ENCODE measurements at regions not wholly inside any gene's neighbourhood (a gene's known extent, or its start where the extent isn't known, plus 50 kb on each side); places are given as distances from the start of the nearest gene placed in this dataset.

- POLR2A ChIA-PET, result no interaction called here
- H3K36me3 ChIP-seq (ENCODE audit: control insufficient read depth in 2 of 2, insufficient read depth in 1 of 2, low read length in 2 of 2), result no peaks in the 10 kb centered on the region
- H3K4me1 ChIP-seq (ENCODE audit: control insufficient read depth, insufficient read depth, low read length), result no peaks in the 10 kb centered on the region
- H3K4me3 ChIP-seq (ENCODE audit: low read depth, low read length), result no peak overlapping the region
- H3K9me3 ChIP-seq (ENCODE audit: control insufficient read depth, insufficient read depth, low read depth, low read length), result no peaks in the 10 kb centered on the region
- H3K27ac ChIP-seq (ENCODE audit: extremely low read depth, low read depth, low read length), result no peak overlapping the region
- CTCF ChIA-PET, result interaction anchor here (0.6 kb wide), 1 partner anchor 8 kb away, joined by 3 read pairs; no protein-coding TSS in a partner anchor
- no peak for TF ChIP-seq PRDM2 (tag by site-specific recombination; IDR thresholded peaks at IDR 0.05; ENCODE audit: borderline replicate concordance)
- TF ChIP-seq ZBTB49 (tag by site-specific recombination; IDR thresholded peaks at IDR 0.05; ENCODE audit: low read depth), result no peak
- TF ChIP-seq ZNF292 (tag by site-specific recombination; IDR thresholded peaks at IDR 0.05; ENCODE audit: borderline replicate concordance, low read depth), result no peak
- TF ChIP-seq HOXD13 (CRISPR knock-in tag; IDR thresholded peaks at IDR 0.05; ENCODE audit: borderline replicate concordance), result no peak
- TF ChIP-seq ZNF624 (tag by site-specific recombination; IDR thresholded peaks at IDR 0.05), result no peak
- no peak for TF ChIP-seq ZNF19 (tag by site-specific recombination; IDR thresholded peaks at IDR 0.05; ENCODE audit: low read depth)
- no peak for TF ChIP-seq REPIN1 (tag by site-specific recombination; IDR thresholded peaks at IDR 0.05; ENCODE audit: low read depth)
- TF ChIP-seq ZBTB21 (tag by site-specific recombination; IDR thresholded peaks at IDR 0.05), result no peak
- no peak for TF ChIP-seq ZNF660 (tag by site-specific recombination; IDR thresholded peaks at IDR 0.05)
- TF ChIP-seq YY2 (tag by site-specific recombination; IDR thresholded peaks at IDR 0.05), result no peak
- TF ChIP-seq OSR2 (tag by site-specific recombination; IDR thresholded peaks at IDR 0.05), result no peak
- no peak for TF ChIP-seq ZNF792 (tag by site-specific recombination; IDR thresholded peaks at IDR 0.05)
- TF ChIP-seq ZSCAN18 (tag by site-specific recombination; IDR thresholded peaks at IDR 0.05), result no peak
- TF ChIP-seq ZNF621 (tag by site-specific recombination; IDR thresholded peaks at IDR 0.05), result no peak
- TF ChIP-seq SETDB1 (IDR thresholded peaks at IDR 0.05; ENCODE audit: insufficient read length, low read length), result no peak
- TF ChIP-seq ZNF571 (tag by site-specific recombination; IDR thresholded peaks at IDR 0.05), result no peak
These were observed 1113.1 kb downstream of the PCDH17 start for GRCh38 chr13:58744686-58745085.

- ChIA-PET CTCF (no interaction called here), POLR2A (no interaction called here)
These were observed 1136.0 kb downstream of the PCDH17 start for GRCh38 chr13:58767566-58767965.

More at GRCh38 chr13:58767566-58767965, 1136.0 kb downstream of the PCDH17 start:
- Histone ChIP-seq H3K4me1 (ENCODE audit: control insufficient read depth, insufficient read depth, low read length) (no peaks in the 10 kb centered on the region), H3K4me3 (ENCODE audit: low read depth, low read length) (no peak overlapping the region), H3K27ac (ENCODE audit: extremely low read depth, low read depth, low read length) (no peak overlapping the region), H3K36me3 (ENCODE audit: control insufficient read depth in 2 of 2, insufficient read depth in 1 of 2, low read length in 2 of 2) (no peaks in the 10 kb centered on the region), H3K9me3 (ENCODE audit: control insufficient read depth, insufficient read depth, low read depth, low read length) (no peaks in the 10 kb centered on the region)
- no peak for TF ChIP-seq HOXD13 (CRISPR knock-in tag; IDR thresholded peaks at IDR 0.05; ENCODE audit: borderline replicate concordance)

All from HEK293 (cell line).